Suprapubic skin (tissue), 4 donors: ENCODE measurements at regions not wholly inside any gene's neighbourhood (a gene's known extent, or its start where the extent isn't known, plus 50 kb on each side); places are given as distances from the start of the nearest gene placed in this dataset.

ENCODE experiments used
- DNase-seq, 2 donors: peaks; one replicate each; pipeline ENCODE4 v3.0.0-alpha.2; 2019; ENCODE audit warnings: low spot score in 2 of 2
- H3K27ac ChIP-seq: fragments of 200-600 bp; sonication (generic); one replicate; pipeline ENCODE4 v1.5.1; 2019
- H3K27me3 ChIP-seq: fragments of 200-600 bp; sonication (generic); one replicate; pipeline ENCODE4 v1.5.1; 2019
- H3K36me3 ChIP-seq: fragments of 200-600 bp; sonication (generic); one replicate; pipeline ENCODE4 v1.5.1; 2019
- H3K4me1 ChIP-seq: fragments of 200-600 bp; sonication (generic); one replicate; pipeline ENCODE4 v1.5.1; 2019
- H3K4me3 ChIP-seq: fragments of 200-600 bp; sonication (generic); one replicate; pipeline ENCODE4 v1.5.1; 2019; ENCODE audit warnings: mild to moderate bottlenecking
- H3K9me3 ChIP-seq: fragments of 200-600 bp; sonication (generic); one replicate; pipeline ENCODE4 v1.5.1; 2019
- EP300 ChIP-seq: sonication (generic); formaldehyde crosslinking; IDR thresholded peaks from one replicate; pipeline ENCODE4 v1.6.1; 2017; ENCODE audit warnings: antibody characterized with exemption
- POLR2A ChIP-seq, 2 donors: fragments of 450-650 bp; IDR thresholded peaks; one replicate each; pipeline ENCODE4 v1.6.1; 2017; ENCODE audit warnings: antibody characterized with exemption in 2 of 2, mild to moderate bottlenecking in 2 of 2, moderate library complexity in 2 of 2
- POLR2AphosphoS5 ChIP-seq, 3 donors: sonication (generic); formaldehyde crosslinking; IDR thresholded peaks; one replicate each; pipeline ENCODE4 v1.6.1; 2017; ENCODE audit warnings: antibody characterized with exemption in 3 of 3
- WGBS: methylation state at CpG from one replicate; pipeline ENCODE4 v1.1.5; 2018; 5-methylcytosine and 5-hydroxymethylcytosine counted together
- TF ChIP-seq, protein P1 (sequence below), 2 donors: fragments of 200-600 bp in 1 of 2; fragments of 450-650 bp in 1 of 2; sonication (generic) in 1 of 2; IDR thresholded peaks; one replicate each; pipeline ENCODE4 v1.5.1; 2016 to 2019; ENCODE audit warnings: antibody characterized with exemption in 2 of 2, mild to moderate bottlenecking in 1 of 2, moderate library complexity in 1 of 2

DNA sequence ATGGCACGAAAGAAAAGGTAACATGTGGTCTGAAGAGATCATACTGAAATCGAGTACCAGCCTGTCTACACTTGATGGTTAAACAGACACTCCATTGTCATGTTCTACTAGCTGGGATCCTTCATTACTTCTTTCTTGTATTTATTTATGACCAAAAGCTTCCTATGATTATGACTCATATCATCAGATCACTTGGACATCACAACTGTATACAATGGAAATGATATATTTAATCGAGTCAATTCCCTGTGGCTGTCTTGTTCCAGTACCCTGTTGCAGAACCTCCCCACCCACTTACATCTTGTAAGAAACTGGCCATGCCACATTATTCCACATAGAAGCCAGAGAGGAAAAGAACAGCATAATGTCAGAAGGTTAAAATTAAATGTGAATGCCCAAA lies 358.9 kb downstream of the ZEB2 start:
- Histone ChIP-seq H3K4me1 (no peaks in the 10 kb centered on the region), H3K9me3 (no peaks in the 10 kb centered on the region), H3K4me3 (no peak overlapping the region), H3K27ac (no peak overlapping the region), H3K27me3 (no peaks in the 10 kb centered on the region), H3K36me3 (no peaks in the 10 kb centered on the region)
- DNase-seq = no peak
- TF ChIP-seq POLR2AphosphoS5 (IDR thresholded peaks at IDR 0.05) = no peak
- TF ChIP-seq, protein P1, sequence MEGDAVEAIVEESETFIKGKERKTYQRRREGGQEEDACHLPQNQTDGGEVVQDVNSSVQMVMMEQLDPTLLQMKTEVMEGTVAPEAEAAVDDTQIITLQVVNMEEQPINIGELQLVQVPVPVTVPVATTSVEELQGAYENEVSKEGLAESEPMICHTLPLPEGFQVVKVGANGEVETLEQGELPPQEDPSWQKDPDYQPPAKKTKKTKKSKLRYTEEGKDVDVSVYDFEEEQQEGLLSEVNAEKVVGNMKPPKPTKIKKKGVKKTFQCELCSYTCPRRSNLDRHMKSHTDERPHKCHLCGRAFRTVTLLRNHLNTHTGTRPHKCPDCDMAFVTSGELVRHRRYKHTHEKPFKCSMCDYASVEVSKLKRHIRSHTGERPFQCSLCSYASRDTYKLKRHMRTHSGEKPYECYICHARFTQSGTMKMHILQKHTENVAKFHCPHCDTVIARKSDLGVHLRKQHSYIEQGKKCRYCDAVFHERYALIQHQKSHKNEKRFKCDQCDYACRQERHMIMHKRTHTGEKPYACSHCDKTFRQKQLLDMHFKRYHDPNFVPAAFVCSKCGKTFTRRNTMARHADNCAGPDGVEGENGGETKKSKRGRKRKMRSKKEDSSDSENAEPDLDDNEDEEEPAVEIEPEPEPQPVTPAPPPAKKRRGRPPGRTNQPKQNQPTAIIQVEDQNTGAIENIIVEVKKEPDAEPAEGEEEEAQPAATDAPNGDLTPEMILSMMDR (IDR thresholded peaks at IDR 0.05) = no peak
- TF ChIP-seq EP300 = no peak
- no peak for TF ChIP-seq POLR2A (IDR thresholded peaks at IDR 0.05)
- WGBS = 89% methylated on average over 3 of the region's 3 CpGs

DNA sequence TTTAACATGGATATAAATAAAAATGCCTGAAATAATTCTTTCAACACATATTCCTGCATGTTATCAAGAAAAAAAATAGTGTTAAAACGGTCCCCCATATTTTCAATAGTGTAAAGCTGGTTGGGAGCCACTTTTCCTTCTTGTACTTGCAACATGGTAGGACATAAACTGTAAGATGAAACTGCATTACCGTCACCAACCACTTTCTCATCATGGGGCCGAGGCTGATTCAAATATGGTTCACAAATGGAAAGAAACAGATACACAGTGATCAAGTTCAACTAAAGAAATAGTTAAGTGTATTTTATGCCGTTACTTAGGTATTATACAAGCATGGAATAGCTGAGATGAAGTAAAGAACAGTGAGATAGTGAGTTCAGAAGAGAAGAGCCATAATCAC lies 360.7 kb downstream of the ZEB2 start:
- Histone ChIP-seq H3K4me3 (no peak overlapping the region), H3K27ac (no peak overlapping the region), H3K27me3 (no peaks in the 10 kb centered on the region), H3K9me3 (no peaks in the 10 kb centered on the region), H3K4me1 (no peaks in the 10 kb centered on the region), H3K36me3 (no peaks in the 10 kb centered on the region)
- WGBS = 91% methylated on average over 4 of the region's 4 CpGs
- DNase-seq = no peak
- TF ChIP-seq, protein P1 (IDR thresholded peaks at IDR 0.05) = no peak
- TF ChIP-seq POLR2AphosphoS5 (IDR thresholded peaks at IDR 0.05) (no peak), EP300 (no peak)

DNA sequence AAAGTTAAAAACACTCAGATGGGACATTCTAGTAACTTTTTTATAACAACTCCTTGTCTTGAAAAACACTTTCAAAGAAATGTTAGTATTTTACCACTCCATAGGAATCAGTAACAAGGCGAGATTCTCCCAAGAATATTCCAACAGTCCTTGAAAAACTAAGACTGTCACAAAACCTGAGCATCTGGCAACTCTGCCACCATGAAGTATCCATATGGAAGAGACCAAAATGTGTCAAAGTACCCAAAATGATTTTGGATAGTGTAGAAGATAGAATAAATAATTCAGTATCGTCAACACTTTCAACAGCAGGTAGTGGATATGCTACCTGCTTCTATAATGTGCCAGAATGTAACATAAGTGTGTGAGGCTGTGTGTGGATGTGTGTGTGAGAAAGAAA lies 361.8 kb downstream of the ZEB2 start:
- no peaks in the 10 kb centered on the region for H3K9me3 ChIP-seq
- no peaks in the 10 kb centered on the region for H3K4me1 ChIP-seq
- H3K4me3 ChIP-seq = no peak overlapping the region
- DNase-seq = no peak
- H3K27ac ChIP-seq = no peak overlapping the region
- TF ChIP-seq, protein P1 (IDR thresholded peaks at IDR 0.05) = no peak
- no peaks in the 10 kb centered on the region for H3K36me3 ChIP-seq
- H3K27me3 ChIP-seq = no peaks in the 10 kb centered on the region
- 98% methylated on average over 2 of the region's 2 CpGs for WGBS

DNA sequence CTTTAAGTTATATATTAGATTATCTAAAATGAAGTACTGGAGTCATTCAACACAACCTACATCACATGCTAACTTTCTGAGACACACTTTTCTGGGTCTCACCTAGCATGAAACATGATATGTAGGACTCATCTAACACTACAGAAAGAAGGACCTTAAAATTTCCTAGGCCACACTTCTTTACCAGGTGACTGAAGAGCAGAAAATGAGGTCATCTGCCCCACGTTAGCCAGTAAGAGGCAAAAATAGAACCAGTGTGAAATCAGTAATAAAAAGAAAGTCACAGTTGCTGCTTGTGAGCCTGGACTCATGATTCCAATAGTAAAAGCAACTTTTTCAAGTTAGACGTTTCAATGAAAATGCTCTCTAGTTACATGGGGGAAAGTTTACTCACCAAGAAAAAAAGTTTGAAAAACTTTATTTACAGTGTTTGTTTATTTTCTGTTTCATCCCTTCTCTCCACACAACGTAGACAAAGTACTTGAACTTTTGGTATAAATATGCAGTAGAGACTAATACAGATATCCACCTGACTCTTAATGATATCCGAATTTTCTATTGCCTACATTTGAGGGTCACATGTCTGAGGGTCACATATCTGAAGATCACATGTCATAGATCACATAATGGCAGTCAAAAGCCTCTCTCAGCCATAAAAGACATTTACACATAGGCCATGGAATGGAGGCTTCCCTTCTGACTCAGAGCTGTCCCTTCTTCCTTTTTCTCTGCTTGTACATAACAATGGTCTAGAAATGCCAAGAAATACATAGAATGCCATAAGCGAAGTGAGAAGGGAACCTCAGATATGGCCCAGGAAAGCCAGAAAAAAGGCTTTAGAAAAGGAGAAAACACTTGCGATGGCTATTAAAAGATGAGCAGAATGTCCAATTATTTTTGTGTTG lies 362.9 kb downstream of the ZEB2 start:
- no peak for DNase-seq
- Histone ChIP-seq H3K27ac (no peak overlapping the region), H3K9me3 (no peaks in the 10 kb centered on the region), H3K36me3 (no peaks in the 10 kb centered on the region), H3K4me3 (no peak overlapping the region), H3K27me3 (no peaks in the 10 kb centered on the region), H3K4me1 (no peaks in the 10 kb centered on the region)
- TF ChIP-seq POLR2AphosphoS5 (IDR thresholded peaks at IDR 0.05) (no peak), POLR2A (IDR thresholded peaks at IDR 0.05) (no peak), EP300 (no peak)
- TF ChIP-seq, protein P1 (IDR thresholded peaks at IDR 0.05) = no peak
- WGBS = 86% methylated on average over 6 of the region's 6 CpGs

DNA sequence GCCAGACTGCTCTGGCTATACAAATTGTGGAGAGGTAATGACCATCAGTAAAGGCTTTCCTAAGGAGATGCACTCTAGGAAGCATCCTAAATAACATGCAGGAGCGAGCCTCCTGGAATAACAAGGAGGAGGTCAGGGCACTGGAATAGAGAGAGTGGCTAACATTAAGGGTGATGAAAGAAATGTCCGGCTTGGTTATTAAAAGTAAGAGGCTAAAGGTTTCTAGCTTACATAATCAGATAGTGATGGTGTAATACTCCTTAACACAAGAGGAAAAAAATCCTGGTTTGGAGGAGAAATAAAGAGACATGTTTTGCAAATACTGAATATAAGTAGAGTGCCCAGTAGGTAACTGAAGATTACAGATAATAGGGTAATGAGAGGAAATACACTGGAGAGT lies 365.7 kb downstream of the ZEB2 start:
- no peak overlapping the region for H3K4me3 ChIP-seq
- no peaks in the 10 kb centered on the region for H3K4me1 ChIP-seq
- no peaks in the 10 kb centered on the region for H3K9me3 ChIP-seq
- H3K36me3 ChIP-seq = no peaks in the 10 kb centered on the region
- TF ChIP-seq POLR2AphosphoS5 (IDR thresholded peaks at IDR 0.05) (no peak), POLR2A (IDR thresholded peaks at IDR 0.05) (no peak), EP300 (no peak)
- TF ChIP-seq, protein P1 (IDR thresholded peaks at IDR 0.05) = no peak
- WGBS = 85% methylated on average over 2 of the region's 2 CpGs
- DNase-seq = no peak
- no peaks in the 10 kb centered on the region for H3K27me3 ChIP-seq
- no peak overlapping the region for H3K27ac ChIP-seq
